Chondrocyte (in vitro differentiated cells): ENCODE measurements at regions not wholly inside any gene's neighbourhood (a gene's known extent, or its start where the extent isn't known, plus 50 kb on each side); places are given as distances from the start of the nearest gene placed in this dataset.
"Not testable (repeated sequence)": the region's sequence is repeated elsewhere in the genome, so short reads cannot be mapped to it uniquely, and the experiment has no call there.

ENCODE experiments used
- DNase-seq: peaks from one replicate; pipeline ENCODE4 v3.0.0; 2021; ENCODE audit warnings: mixed read lengths, low spot score
- H3K27ac Mint-ChIP-seq: one replicate; pipeline ENCODE4 v1.8.0; 2021; ENCODE audit warnings: mild to moderate bottlenecking, moderate library complexity, mixed read lengths; ENCODE audit not compliant: unreplicated experiment
- H3K27me3 Mint-ChIP-seq: 2 replicates; pipeline ENCODE4 v1.8.0; 2021; ENCODE audit warnings: low read depth, mixed read lengths
- H3K36me3 Mint-ChIP-seq: 2 replicates; pipeline ENCODE4 v1.8.0; 2021; ENCODE audit warnings: low read depth, mixed read lengths
- H3K4me1 Mint-ChIP-seq: 2 replicates; pipeline ENCODE4 v1.8.0; 2021; ENCODE audit warnings: low read depth, mild to moderate bottlenecking, mixed read lengths
- H3K4me3 Mint-ChIP-seq: one replicate; pipeline ENCODE4 v1.8.0; 2021; ENCODE audit warnings: mild to moderate bottlenecking, moderate library complexity, mixed read lengths; ENCODE audit not compliant: unreplicated experiment
- H3K9me3 Mint-ChIP-seq: 2 replicates; pipeline ENCODE4 v1.8.0; 2021; ENCODE audit warnings: low read depth, mixed read lengths
- TF ChIP-seq, protein P1 (sequence below): fragments of 200-600 bp; sonication (generic); IDR thresholded peaks from 2 replicates; pipeline ENCODE4 v1.5.0; 2021; ENCODE audit warnings: antibody characterized with exemption, mild to moderate bottlenecking, moderate library complexity

GRCh38 chr13:44313674-44314073 lies 60.0 kb upstream of the SERP2 start:
- Mint-ChIP-seq H3K27ac (peak overlapping the region; percentile 88), H3K27me3 (no peaks in the 10 kb centered on the region), H3K9me3 (no peaks in the 10 kb centered on the region), H3K4me3 (no peak overlapping the region), H3K4me1 (peaks cover 61% of the 10 kb centered on the region), H3K36me3 (no peaks in the 10 kb centered on the region)
- TF ChIP-seq, protein P1, sequence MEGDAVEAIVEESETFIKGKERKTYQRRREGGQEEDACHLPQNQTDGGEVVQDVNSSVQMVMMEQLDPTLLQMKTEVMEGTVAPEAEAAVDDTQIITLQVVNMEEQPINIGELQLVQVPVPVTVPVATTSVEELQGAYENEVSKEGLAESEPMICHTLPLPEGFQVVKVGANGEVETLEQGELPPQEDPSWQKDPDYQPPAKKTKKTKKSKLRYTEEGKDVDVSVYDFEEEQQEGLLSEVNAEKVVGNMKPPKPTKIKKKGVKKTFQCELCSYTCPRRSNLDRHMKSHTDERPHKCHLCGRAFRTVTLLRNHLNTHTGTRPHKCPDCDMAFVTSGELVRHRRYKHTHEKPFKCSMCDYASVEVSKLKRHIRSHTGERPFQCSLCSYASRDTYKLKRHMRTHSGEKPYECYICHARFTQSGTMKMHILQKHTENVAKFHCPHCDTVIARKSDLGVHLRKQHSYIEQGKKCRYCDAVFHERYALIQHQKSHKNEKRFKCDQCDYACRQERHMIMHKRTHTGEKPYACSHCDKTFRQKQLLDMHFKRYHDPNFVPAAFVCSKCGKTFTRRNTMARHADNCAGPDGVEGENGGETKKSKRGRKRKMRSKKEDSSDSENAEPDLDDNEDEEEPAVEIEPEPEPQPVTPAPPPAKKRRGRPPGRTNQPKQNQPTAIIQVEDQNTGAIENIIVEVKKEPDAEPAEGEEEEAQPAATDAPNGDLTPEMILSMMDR: no peak
- DNase-seq: no peak

DNA sequence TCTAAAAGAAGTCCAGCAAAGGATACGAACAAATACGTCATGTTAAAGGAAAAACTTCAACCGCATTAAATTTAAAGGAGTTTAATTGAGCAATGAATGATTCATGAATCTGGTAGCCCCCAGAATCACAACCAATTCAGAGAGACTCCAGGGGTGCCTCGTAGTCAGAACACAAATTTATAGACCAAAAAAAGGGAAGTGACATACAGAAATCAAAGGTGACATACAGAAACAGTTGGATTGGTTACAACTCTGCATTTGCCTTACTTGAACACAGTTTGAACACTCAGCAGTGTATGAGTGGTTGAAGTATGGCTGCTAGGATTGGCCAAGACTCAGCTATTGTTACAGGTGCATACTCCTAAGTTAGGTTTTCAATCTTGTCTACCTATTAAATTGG lies 59.5 kb upstream of the SERP2 start:
- not testable (repeated sequence) for H3K4me3 Mint-ChIP-seq, H3K27me3 Mint-ChIP-seq, DNase-seq, H3K9me3 Mint-ChIP-seq, H3K36me3 Mint-ChIP-seq
- peak overlapping the region; percentile 88 for H3K27ac Mint-ChIP-seq
- H3K4me1 Mint-ChIP-seq: peaks cover 61% of the 10 kb centered on the region

- Mint-ChIP-seq H3K36me3 (no peaks in the 10 kb centered on the region), H3K27me3 (no peaks in the 10 kb centered on the region), H3K9me3 (no peaks in the 10 kb centered on the region), H3K4me3 (no peak overlapping the region), H3K4me1 (peaks cover 39% of the 10 kb centered on the region), H3K27ac (no peak overlapping the region)
- DNase-seq: no peak
- TF ChIP-seq, protein P1: no peak
Measured at GRCh38 chr13:44317752-44318151, 55.9 kb upstream of the SERP2 start.

DNA sequence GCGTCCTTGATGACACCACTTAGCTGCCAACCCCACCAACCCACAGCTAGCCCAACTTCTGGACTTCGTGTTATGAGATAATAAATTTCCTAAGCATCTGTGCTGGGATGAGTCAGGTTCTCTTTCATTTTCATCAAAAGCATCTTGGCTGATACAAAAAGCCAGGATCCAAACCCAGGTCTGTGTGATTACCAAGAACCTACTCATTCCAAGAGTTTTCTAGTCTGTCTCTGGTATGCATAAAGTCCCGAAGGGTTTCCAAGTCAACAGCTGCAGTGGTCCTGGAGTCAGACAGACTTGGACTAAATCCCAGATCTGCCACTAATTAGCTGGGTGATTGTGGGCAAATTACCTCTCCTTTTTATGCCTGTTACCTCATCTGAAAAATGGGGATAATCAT lies 55.5 kb upstream of the SERP2 start:
- H3K27ac Mint-ChIP-seq: no peak overlapping the region
- no peak overlapping the region for H3K4me3 Mint-ChIP-seq
- H3K4me1 Mint-ChIP-seq: peaks cover 35% of the 10 kb centered on the region
- no peak for DNase-seq
- H3K9me3 Mint-ChIP-seq: no peaks in the 10 kb centered on the region
- TF ChIP-seq, protein P1: no peak
- H3K36me3 Mint-ChIP-seq: no peaks in the 10 kb centered on the region
- no peaks in the 10 kb centered on the region for H3K27me3 Mint-ChIP-seq

DNA sequence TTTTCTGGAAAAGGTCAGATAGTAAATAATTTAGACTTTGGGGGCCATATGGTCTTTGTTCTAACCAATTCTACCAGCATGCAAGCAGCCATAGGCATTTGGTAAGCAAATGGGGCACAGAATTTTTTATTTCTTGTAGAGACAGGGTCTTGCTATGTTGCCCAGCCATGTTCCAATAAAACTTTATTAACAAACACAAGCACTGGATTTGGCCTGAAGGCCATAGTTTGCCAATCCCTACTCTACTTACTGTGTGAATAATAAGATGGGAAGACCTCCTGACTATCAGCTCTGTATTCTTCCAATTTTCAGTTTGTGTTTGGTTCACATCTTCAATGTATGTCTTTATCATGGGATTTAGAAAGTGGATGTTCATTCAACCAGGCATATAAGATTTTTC lies 53.0 kb upstream of the SERP2 start:
- Mint-ChIP-seq H3K36me3 (no peaks in the 10 kb centered on the region), H3K4me3 (no peak overlapping the region), H3K27me3 (no peaks in the 10 kb centered on the region), H3K27ac (no peak overlapping the region), H3K4me1 (peaks cover 25% of the 10 kb centered on the region), H3K9me3 (no peaks in the 10 kb centered on the region)
- no peak for DNase-seq
- TF ChIP-seq, protein P1: no peak

- no peaks in the 10 kb centered on the region for H3K36me3 Mint-ChIP-seq
- no peaks in the 10 kb centered on the region for H3K27me3 Mint-ChIP-seq
- peaks cover 25% of the 10 kb centered on the region for H3K4me1 Mint-ChIP-seq
- no peak overlapping the region for H3K4me3 Mint-ChIP-seq
- H3K9me3 Mint-ChIP-seq: no peaks in the 10 kb centered on the region
- H3K27ac Mint-ChIP-seq: no peak overlapping the region
- TF ChIP-seq, protein P1: no peak
- DNase-seq: no peak
Measured at GRCh38 chr13:44321961-44322360, 51.7 kb upstream of the SERP2 start.
